HG03064 (cell line): ENCODE measurements at regions not wholly inside any gene's neighbourhood (a gene's known extent, or its start where the extent isn't known, plus 50 kb on each side); places are given as distances from the start of the nearest gene placed in this dataset.

Experiments used
- ATAC-seq: cut with Tn5 transposase; IDR thresholded peaks from one replicate; pipeline ENCODE4 v1.9.1; 2021; ENCODE audit warnings: low read depth; ENCODE audit not compliant: unreplicated experiment

DNA sequence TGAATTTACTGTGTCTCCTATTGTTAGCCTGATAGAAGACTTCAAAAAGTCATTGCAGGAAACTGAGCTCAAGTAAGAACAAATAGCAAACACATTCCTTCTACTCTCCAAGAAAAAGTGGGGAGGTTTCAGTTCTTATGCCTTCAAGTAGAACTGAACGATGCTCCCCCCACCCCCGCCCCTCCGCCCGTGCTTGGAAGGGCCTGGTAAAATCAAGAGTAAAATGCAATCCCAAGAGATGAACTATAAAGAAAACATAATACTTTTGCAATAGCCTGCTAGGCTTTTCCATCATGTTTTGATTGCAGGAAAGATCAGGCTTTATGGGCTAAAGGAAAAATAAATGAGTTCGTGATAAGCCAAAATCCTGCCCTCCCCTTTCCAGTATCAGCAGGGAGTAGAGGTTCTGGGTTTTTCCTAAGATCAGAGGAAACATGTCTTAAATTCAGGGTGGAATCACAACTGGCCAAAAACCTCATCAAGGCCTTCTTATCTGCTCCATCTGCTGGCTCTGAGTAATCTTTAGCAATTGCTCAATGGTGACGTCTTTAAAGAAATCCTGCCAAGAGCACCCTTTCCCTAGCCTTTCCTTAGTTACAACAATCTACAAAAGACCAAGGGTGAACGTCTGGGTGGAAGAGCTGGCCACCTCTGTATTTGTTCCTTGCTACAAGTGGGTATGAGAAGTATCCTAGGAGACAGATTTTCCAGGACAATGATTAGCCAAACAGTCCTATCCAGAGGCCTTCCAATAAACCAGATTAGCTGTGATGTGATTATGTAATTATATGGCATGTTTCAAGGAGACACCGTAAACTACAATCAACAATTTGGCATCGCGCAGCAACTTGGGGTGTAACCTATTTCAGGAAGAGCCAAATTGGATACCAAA is 66.3 kb upstream of the FAM9C start:
- ATAC-seq, result no peak

DNA sequence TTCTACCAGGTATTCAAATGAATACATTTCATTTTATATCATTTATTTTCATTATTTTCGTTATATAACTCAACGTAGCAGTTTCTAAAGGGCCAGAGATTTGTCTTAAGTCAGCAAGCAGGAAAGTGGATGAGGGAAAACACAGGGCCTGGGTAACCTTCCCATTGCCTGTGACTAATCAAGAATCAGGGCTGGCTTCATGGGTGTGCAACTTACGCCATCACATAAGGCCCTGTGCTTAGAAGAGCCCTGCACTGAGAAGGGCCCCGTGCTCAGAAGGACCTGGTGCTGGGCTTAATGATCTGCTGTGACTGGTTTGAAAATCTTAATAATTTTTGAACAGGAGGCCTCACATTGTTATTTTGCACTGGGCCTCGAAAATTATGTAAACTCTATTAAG is 65.4 kb upstream of the FAM9C start:
- ATAC-seq, result no peak

DNA sequence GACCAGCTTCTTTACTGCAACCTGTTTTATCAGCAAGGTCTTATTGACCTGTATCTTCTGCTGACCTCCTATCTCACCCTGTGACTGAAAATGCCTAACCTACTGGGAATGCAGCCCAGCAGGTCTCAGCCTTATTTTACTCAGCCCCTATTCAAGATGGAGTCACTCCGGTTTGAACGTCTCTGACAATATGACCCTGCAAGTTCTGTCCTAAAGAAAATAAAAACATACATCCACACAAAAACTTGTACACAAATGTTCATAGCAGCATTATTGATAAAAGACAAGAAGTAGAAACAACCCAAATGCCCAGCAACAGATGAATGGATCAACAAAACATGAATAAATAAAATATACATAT is 59.5 kb upstream of the FAM9C start:
- ATAC-seq, result no peak

DNA sequence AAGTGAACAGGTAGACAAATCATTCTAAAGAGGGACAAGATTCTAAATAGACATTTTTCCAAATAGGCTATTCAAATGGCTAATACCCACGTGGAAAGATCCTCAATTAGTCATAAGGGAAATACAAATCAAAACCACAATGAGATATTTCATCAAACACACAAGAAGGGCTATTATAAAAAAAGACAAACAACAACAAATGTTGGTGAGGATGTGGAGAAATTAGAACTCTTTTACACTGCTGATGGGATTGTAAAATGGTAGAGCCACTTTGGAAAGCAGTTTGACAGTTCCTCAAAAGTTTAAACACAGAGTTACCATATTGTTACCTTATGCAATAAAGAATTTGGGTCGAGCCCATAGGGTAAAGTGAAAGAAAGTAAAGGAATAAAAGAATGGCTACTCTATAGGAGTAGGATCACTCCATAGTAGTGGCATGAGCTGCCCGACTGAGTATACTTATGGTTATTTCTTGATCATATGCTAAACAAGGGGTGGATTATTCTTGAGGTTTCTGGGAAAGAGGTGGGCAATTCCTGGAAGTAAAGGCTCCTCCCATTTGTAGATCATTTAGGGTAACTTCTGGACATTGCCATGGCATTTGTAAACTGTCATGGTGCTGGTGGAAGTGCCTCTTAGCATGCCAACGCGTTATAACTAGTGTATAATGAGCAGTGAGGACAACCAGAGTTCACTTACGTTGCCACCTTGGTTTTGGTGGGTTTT is 58.9 kb upstream of the FAM9C start:
- no peak for ATAC-seq

DNA sequence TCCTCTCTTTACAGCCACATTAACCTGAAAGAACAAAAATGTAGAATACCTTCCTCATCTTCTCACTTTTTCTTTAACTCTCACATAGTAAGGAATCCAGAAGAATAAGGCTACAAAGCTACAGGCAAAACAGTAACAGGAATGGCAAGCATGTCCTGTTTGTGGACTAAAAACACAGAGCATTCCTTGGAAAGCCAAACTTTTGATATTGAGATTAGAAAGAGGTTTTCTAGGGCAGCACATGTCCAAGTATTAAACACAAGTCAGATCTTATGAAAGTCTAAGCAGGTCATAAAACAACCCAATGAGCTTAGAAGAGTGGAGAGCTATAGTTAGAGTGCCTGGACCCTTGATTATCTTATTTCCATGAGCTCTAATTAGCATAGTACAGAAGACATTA is 58.2 kb upstream of the FAM9C start:
- no peak for ATAC-seq

DNA sequence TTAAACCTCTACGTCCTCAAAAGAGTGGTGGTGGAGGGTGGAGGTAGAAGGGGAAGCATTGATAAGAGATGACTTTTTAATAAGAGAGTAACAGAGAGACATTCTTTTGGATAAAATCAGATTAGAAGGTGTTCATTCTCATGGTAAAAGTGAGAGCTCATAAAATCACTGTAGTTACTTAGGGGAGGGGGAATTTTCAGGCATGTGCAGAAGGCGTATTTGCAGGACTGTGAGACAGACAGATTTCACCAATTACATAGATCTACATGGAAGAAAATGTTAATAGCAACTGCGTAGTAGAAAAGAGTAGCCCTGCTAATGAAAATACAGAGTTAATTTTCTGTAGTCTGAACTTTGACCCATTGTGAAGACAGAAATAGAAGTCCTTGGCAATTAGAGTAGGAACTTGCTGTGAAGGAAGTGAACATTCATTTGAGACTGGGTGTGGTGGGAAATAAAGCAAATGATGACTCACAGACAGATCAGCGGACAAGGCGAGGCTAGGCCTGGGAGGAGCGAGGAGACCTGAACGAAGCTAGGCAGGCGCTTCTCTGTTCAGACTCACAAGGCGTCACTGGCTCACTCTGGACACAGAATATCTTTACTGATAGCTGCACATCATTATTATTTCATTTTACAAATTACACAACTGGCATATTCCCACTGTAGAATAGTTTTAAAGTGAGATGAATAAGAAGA is 57.2 kb upstream of the FAM9C start:
- no peak for ATAC-seq

DNA sequence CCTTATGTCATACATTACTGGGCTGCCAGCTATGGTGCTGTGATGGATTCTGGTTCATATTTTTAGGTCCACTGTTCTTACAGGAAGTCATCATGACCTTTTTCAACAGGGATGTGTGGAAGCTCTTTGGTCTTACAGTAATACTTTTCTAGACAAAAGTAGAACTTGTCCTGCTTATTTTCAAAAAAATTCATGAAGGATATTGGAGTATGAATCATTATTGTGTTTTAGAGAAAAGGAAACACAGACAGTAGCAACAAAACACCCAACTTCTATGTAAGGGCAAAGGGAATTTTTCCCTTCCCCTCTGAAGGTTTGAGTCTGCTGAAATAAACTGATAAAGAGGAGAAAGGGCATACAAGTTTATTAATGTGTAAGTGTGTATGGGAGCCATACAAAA is 54.7 kb upstream of the FAM9C start:
- no peak for ATAC-seq

DNA sequence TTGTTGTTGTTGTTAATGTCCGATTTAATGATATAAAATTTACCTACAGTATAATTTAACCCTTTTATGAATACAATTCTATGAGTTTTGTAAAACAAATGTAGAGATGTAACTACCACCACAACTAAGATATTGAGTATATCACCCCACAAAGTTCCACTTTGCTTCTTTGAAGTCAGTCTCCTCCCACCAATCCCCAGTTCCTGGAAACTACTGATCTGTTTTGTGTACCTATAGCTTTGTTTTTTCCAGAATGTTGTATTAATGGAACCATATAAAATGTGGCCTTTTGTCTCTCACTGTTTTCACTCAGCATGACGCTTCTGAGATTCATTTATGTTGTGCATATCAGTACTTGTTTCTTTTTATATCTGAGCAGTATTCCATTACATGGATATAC is 52.3 kb upstream of the FAM9C start:
- no peak for ATAC-seq

DNA sequence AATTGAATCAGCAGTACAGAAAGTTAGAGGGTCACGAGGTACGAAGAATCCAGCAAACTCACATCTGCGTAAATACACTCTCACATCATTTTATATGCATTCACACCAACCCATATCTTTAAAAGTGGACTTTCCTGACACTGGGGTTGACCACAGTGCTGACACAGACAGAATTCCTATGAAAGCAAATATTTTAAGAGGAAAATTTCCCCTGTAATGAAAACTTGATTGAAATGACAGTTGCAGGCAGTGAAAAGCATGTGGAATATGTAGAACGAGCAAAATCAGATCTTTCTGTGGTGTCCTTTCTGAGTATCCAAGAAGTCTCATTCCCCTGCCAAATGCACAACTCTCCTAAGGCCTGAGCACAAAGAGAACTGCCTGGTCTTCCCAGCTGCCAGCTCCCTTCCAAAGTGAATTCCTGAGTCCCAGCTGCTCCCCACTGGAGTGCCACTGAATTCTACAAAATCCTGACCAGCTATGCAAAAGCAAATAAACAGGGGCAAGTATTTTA is 50.5 kb upstream of the FAM9C start:
- ATAC-seq, result no peak

DNA sequence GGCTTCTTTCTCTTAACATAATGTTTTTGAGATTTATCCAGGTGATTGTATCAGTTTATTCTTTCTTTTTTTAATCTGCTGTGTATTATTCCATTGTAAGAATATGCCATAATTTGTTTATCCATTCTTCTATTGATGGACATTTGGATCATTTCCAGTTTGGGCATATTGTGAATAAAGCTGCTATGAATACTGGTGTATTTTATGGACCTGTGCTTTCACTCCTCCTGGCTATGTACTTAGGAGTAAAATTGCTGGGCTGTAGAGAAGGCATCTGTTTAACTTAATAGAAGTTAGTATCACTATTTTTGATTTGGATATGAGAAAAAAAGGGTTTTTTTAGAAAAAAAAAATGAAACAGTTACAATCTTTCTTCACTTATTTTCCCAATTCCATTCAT is 50.0 kb upstream of the FAM9C start:
- no peak for ATAC-seq
